ENCODE measurements at regions not wholly inside any gene's neighbourhood (a gene's known extent, or its start where the extent isn't known, plus 50 kb on each side); places are given as distances from the start of the nearest gene placed in this dataset.

DNA sequence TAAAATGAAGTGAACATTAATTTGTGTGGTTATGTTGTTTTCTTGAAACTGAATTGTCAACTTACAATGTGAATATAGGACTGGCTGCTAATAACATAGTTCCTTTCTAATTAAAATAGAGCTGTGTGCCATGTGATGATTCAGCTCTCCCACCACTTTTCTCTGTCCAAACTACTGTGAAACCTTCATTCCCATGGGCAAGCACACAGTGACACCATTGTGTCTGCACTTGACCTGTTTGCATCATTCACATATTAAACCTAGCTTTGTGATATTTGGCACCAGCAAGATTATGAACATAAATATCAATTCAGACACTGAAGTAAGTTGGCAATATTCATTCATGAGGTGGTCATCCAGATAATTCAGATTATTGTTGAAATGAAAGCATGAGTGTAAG is 78.8 kb upstream of the TCF12 start (continued):
- TF ChIP-seq CHD7 (IDR thresholded peaks at IDR 0.05; ENCODE audit: insufficient replicate concordance, low read length) (no peak), TEAD4 (IDR thresholded peaks at IDR 0.05; ENCODE audit: low read depth, low read length) (no peak), SP2 (IDR thresholded peaks at IDR 0.05; ENCODE audit: low read length) (no peak), POLR2A (IDR thresholded peaks at IDR 0.05; ENCODE audit: control extremely low read depth in 1 of 2, low read depth in 2 of 2, low read length in 2 of 2) (no peak), HDAC2 (IDR thresholded peaks at IDR 0.05; ENCODE audit: borderline replicate concordance in 1 of 2, low read depth in 2 of 2, low read length in 2 of 2) (no peak), ATF3 (IDR thresholded peaks at IDR 0.05; ENCODE audit: insufficient read depth, low read depth, low read length) (no peak), TCF12 (IDR thresholded peaks at IDR 0.05; ENCODE audit: low read depth, low read length) (no peak), CREB1 (IDR thresholded peaks at IDR 0.05) (no peak), KDM1A (IDR thresholded peaks at IDR 0.05; ENCODE audit: borderline replicate concordance, low read length) (no peak), RFX5 (IDR thresholded peaks at IDR 0.05; ENCODE audit: borderline replicate concordance, low read depth, low read length) (no peak)
